ENCODE measurements at regions not wholly inside any gene's neighbourhood (a gene's known extent, or its start where the extent isn't known, plus 50 kb on each side); places are given as distances from the start of the nearest gene placed in this dataset.

- no peak for DNase-seq (ENCODE audit: extremely low read depth in 1 of 11, low read depth in 9 of 11, low spot score in 4 of 11)
Observed at GRCh38 chr4:24256547-24256946, 327.8 kb downstream of the DHX15 start.

- no peak for DNase-seq (ENCODE audit: extremely low read depth in 1 of 11, low read depth in 9 of 11, low spot score in 4 of 11)
Observed at GRCh38 chr4:24256066-24256465, 328.3 kb downstream of the DHX15 start.

GRCh38 chr4:24252121-24252520 is 332.2 kb downstream of the DHX15 start:
- DNase-seq (ENCODE audit: extremely low read depth in 1 of 11, low read depth in 9 of 11, low spot score in 4 of 11): no peak

DNA sequence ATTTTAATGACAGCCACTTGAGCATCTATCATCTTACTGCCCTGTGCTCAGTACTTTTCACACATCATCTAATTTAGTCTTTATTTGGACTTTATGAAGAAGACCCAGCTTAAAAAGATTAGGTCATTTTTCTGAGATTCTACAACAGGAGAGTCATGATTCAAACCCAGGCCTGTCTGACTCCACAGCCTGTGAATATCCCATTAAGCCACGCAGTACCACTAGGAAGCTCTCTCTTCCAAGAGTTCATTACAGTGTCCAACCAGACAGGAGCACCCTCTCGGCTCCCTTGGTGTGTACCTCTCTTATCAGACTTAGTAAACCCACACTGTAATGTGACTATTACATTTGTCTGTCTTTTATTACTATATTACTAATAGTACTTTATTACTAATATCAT is 332.8 kb downstream of the DHX15 start:
- DNase-seq (ENCODE audit: extremely low read depth in 1 of 11, low read depth in 9 of 11, low spot score in 4 of 11): no peak

GRCh38 chr4:24249972-24250371 is 334.4 kb downstream of the DHX15 start:
- no peak for DNase-seq (ENCODE audit: extremely low read depth in 1 of 11, low read depth in 9 of 11, low spot score in 4 of 11)

DNA sequence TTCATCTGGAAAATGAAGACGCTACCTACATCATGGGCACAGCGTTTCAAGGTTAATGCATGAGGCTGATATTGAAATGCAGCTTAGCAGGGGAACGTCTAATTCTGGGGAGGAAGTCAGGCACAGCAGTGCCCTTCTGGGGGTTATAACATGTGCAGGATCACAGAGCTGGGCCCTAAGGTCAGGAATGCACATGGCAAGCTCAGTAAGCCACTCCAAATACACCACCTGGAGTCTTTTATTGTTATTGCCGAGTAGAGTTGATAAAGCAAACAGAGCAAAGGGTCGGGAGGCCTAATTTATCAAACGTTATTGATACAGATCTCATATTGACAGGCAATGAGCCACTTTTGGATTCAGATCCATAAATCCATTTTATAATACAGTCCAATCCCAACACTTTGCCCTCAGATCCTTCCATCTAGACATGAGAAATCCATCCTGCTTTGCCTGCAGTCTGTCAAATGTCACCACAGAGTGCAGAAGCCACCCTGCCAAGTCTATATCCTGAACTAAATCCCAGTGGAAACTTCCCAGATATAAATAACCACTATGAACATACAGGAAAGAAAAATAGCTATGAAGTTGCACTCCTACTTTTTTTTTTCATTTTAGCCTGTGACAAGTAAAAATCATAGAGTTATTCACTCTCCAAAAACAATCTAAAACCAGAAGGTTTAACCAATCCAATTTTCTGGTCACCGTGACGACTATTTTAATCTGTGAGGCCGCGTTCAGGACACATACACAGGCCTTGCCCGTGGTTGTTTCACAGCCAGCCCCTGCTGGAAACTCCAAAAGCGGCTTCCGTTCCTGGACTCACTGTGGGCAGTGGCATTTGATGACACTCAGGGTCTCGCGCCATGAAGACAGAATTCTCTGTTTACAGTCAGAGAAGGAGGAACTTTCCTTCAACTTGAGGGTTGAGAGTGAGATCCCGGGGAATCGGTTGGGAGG is 335.4 kb downstream of the DHX15 start:
- no peak for DNase-seq (ENCODE audit: extremely low read depth in 1 of 11, low read depth in 9 of 11, low spot score in 4 of 11)

GRCh38 chr4:24245491-24245820 is 338.9 kb downstream of the DHX15 start:
- no peak for DNase-seq (ENCODE audit: extremely low read depth in 1 of 11, low read depth in 9 of 11, low spot score in 4 of 11)

GRCh38 chr4:24244663-24245490 is 339.5 kb downstream of the DHX15 start:
- peak in 10 of 11 donors; percentile 19 to 59 (median 33) for DNase-seq (ENCODE audit: extremely low read depth in 1 of 11, low read depth in 9 of 11, low spot score in 4 of 11)

DNA sequence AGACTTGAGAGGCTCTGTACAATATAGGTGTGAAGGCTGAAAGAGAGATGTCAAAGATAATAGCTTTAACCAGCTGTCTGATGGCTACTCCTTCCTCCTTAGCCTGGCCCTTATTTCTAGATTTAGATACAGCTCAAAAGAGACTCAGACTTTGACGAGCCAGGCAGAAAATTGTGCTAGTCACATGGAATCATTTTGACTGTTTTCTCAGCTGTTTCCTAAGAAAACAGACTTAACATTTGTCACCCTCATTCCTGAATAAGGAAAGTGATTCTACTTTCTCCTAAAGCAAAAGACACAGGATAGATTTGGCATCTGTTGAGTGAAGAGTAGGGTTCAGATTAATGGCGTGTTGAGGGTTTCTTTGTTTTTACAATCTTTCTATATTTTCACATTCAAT is 340.7 kb downstream of the DHX15 start:
- no peak for DNase-seq (ENCODE audit: extremely low read depth in 1 of 11, low read depth in 9 of 11, low spot score in 4 of 11)

DNA sequence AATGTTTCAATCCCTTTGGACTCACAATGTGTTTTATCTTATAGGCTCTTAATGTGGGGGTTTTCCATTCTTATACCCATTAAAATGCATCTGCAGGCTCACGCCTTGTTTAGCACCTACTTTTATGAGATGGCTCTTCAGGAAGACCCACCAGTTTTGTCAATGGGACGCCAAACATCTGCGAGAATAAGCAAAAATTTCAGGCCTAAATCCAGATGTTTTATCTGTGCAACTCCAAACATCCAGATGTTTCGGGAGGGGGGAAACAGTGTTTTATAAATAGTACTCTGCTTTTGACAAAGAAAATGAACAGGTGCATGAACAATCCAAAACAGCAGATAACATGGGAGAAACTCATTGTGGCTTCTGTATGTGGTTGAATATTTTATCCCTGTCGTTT is 342.8 kb downstream of the DHX15 start:
- no peak for DNase-seq (ENCODE audit: extremely low read depth in 1 of 11, low read depth in 9 of 11, low spot score in 4 of 11)

DNA sequence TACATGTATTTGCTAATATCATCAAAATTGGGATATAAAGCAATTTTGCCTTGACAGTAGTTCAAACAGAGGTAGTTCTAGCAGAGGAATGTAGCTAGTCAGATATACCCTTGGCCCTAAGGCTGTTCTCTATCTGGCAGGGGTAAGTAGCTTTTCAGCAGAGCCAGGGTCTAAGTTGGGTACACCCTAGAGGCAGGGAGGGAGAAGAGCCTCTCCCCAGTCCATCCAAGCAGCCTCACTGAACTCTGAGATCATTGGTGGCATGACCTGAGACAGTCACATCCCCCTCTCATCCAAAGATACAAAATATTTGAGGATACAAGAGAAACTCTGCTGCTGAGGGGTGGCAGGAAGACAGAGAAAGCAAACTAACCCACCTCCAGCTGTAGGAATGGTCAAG is 343.7 kb downstream of the DHX15 start:
- no peak for DNase-seq (ENCODE audit: extremely low read depth in 1 of 11, low read depth in 9 of 11, low spot score in 4 of 11)

- DNase-seq (ENCODE audit: extremely low read depth in 1 of 11, low read depth in 9 of 11, low spot score in 4 of 11): no peak
Observed at GRCh38 chr4:24237709-24238108, 346.6 kb downstream of the DHX15 start.

DNA sequence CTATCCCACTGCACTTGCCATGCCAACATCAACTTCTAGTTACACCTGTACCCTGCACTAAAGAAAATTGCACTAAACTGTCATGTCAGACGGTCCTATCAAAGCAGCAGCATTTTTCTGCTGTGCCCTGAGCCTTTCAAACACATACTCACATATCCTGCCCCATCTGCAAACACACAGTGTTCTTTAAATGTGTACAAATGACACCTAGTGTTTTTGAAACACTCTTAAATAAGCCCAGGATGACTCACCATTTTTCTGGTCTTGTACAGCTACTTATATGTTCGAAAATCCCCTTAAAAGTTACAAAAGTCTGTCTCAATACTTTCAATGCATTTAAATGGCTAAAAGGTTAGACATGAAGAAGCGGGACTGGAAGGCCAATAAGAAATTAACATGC is 346.7 kb upstream of the PPARGC1A start:
- DNase-seq (ENCODE audit: extremely low read depth in 1 of 11, low read depth in 9 of 11, low spot score in 4 of 11): no peak

- DNase-seq (ENCODE audit: extremely low read depth in 1 of 11, low read depth in 9 of 11, low spot score in 4 of 11): no peak
Observed at GRCh38 chr4:24236120-24236519, 346.3 kb upstream of the PPARGC1A start.

DNA sequence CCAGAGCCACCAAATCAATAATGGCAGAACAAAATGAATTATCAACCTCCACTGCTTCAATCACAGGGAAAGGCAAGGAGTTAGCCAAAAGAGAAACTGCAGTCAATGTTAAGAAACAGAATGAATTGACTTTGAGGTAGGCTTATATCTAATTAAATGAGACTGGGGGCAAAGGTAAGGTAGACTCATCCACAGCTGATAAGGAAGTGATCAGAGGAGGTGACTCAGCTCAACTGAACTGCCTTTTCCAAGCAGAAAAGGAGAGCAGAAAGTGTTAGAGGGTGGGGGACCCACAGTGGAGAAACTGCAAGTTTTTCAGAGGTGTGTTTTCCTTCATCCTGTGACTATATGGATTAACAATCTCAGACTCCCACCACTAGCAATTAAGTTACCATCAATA is 345.8 kb upstream of the PPARGC1A start:
- DNase-seq (ENCODE audit: extremely low read depth in 1 of 11, low read depth in 9 of 11, low spot score in 4 of 11): no peak

GRCh38 chr4:24234288-24234848 is 344.5 kb upstream of the PPARGC1A start:
- no peak for DNase-seq (ENCODE audit: extremely low read depth in 1 of 11, low read depth in 9 of 11, low spot score in 4 of 11)

DNA sequence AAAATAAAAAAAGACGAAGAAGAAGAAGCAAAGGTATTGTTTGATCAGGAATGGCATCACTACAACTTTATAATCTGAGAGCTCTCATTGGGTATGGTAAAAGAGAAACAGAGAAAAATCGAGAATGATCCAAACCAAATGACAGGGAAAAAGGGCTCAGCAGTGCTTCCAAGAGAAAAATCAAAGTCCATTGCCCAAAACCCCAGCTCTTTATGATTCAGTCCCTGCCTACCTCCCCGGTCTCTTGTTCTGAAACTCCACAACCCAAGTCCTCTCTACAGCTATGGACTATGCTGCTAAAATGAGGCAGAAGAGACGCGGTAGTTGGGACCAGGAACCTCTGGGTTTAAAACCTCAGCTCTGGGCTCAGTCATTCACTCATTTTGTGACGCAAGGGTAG is 341.1 kb upstream of the PPARGC1A start:
- no peak for DNase-seq (ENCODE audit: extremely low read depth in 1 of 11, low read depth in 9 of 11, low spot score in 4 of 11)

- no peak for DNase-seq (ENCODE audit: extremely low read depth in 1 of 11, low read depth in 9 of 11, low spot score in 4 of 11)
Observed at GRCh38 chr4:24229978-24230377, 340.1 kb upstream of the PPARGC1A start.

DNA sequence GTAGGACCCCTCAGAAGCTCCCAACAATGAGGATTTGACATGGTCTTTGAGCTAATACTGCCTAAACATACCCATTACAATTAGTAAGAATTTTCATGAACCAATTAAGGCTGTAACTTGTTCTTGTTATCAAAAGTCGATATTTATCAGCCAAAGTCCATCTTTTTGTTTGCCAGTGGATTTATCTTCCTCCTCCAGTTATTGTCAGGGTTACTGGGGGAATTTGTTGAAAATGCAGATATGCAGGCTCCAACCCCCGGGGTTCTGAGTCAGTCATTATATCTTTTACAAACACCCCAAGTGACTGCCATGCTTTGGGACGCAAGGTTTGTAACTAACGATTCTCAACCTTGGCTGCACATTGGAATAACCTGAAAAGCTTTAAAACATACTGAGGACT is 338.8 kb upstream of the PPARGC1A start:
- no peak for DNase-seq (ENCODE audit: extremely low read depth in 1 of 11, low read depth in 9 of 11, low spot score in 4 of 11)

DNA sequence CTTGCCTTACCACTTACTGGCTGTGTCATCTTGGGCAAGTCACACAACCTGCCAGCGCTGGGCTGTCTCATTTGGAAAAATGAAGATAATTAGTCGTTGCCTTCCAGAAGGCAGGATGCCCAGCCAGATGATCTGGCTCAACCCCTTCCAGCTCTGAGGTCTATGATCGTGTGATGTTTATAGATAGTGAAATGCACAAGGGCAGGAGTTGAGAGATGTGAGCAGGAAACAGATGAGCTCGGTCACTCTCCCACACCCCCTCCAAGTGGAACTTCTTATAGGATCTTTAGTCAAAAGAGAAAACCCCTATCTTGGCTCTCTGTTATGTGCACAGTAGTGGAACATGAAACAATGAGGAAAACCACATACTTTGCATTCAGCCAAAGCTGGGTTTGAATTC is 336.8 kb upstream of the PPARGC1A start:
- no peak for DNase-seq (ENCODE audit: extremely low read depth in 1 of 11, low read depth in 9 of 11, low spot score in 4 of 11)
